CD1c-positive myeloid dendritic cell (primary cell): ENCODE measurements at regions not wholly inside any gene's neighbourhood (a gene's known extent, or its start where the extent isn't known, plus 50 kb on each side); places are given as distances from the start of the nearest gene placed in this dataset.

Source experiments
- DNase-seq: peaks from one replicate; pipeline ENCODE4 v3.0.0-alpha.2; 2016; ENCODE audit errors: extremely low spot score

DNA sequence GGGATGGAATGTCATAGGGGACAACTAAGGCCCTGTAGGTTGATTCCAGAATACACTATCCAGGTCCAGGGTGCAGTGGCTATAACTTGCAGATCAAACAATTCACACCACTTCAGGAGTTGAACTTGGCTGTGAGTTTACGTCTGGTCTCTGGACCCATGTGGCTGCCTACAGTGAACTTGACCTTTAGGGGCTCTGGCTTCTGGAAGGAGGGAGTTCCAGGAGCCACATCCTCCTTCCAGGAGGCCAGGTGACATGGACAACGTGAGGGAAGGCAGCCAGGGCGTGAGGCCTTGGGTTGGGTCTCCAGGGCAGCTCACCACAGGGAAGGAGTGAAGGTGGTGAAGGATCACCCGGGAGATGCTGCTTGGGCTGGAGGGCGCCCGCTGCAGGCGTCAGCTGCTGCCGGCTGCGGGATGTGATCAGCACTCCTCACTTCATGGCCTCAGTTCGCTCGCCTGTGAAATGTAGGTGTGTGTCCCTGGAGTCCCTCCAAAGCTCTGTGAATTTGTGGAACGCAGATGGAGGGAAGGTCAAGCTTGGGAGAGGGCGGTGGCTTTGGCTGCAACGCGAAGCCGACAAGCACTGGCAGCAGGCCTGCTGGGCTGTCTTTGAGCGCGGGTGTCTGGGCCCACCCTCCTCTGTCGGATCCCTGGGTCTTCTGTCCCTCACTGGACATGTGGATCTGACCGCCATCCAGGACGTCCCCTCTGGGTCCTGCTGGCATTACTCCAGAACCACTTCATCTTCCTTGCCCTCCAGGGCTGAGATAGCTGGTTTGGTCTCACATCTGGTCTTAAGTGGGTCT lies 146.5 kb downstream of the GLI2 start:
- no peak for DNase-seq

DNA sequence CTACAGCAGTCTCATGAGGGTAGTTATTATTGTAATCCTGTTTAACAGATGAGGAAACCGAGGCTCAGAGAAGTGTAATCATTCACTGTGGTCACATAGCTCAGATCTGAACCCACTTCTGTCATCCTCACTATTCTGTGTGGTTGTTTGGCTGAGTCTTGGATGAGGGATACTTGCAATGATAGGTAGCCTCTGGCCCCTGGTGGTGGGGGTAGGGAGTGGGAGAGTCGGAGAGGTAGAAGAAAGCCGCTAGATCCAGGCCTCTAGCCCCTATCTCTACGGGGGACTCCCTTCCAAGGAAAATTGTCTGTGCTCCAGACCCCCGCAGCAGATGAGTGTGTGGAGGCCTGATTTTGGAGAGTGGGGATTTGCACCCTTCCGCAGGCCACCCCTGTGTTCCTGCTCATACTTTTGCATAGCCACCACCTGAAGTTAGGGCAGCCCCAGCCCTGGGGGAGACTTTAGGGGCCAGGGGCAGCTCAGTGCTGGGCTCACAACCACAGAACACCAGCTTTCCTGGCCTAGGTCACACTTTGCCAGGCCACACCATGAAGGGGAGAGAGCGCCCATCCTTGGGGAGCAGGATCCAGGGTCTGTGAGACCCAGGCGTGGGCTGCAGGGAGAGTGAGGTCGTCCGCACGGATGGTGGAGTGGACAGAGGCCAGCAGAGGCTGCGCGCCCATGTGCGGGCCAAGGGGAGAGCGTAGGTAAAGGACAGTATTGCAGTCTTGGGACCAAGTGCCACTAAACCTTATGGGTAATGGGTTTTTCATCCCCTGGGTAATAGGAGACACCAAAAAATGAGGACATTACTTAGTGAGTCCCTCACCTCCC lies 148.2 kb downstream of the GLI2 start:
- no peak for DNase-seq

DNA sequence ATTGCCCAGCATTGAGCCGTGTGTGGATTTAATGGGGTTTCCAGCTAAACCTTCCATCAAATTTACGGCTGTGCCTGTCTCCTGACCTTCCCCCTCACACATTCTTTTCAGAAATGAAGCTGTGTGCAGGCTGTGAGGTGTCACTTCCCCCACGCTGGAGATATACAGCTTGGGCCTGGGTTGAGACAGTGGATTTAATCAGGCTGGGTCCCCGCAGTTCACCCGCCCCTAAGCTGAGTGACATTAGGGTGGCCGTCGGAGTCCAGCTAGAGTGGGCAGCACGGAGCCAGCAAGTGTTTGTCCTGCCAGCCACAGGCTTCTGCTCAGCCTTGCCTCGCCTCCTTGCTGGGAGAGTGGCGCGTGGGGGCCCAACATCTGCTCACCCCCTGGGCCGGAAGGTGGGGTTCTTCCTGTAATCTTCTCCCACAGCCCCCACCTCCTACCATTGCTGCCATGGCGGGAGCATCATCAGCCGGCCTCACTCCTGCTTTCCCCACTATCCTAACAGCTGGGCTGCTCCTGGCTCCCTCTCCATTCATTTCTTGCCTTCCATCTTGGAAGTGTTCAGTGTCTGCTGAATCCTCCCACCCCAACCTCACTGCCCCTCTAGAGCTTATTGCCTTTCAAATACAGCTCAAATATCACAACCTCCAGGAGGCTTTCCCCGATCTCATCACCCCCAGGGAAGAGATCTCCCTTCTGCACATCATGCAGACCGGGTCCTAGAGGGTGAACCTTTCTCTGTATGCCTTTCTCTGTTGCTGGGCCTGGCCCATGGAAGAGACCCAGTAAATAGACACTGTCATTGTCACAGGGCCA lies 149.0 kb downstream of the GLI2 start:
- DNase-seq = no peak

DNA sequence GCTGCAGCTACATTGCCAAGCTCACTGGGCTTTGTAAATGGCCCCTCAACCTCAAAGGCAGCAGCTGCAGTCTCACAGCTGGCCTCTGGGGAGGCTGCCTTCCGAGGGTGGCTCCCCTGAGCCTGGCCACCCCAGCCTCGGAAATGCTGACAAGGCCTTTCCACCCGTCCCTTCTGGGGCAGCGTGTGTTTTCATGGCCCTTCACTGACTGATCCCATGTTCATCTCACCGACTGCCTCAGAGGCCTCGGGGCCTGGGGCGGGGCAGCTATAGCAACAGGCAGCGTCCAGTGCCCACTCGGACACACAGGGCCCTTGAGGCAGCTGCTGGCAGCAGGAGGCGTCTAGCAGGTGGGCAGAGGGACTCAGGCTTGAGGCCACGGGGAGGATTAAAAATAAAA lies 149.7 kb downstream of the GLI2 start:
- no peak for DNase-seq

DNA sequence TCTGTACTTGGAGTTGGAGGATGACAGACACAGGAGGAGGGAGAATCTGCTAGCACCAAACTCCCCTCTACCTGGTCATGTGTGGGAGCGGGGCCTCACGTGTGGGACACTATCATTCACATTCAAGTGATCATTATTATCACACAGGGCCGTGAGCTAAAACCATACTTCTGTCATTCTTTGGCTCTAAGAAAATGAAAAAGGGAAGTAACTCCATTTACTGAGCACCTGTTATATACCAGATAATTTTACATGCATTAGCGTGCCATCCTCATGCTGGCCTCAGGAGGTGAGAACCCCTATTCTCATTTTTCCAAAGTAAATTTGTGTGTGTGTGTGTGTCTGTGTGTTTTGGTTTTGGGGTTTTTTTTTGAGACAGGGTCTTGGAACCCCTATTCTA lies 150.1 kb downstream of the GLI2 start:
- DNase-seq = no peak

DNA sequence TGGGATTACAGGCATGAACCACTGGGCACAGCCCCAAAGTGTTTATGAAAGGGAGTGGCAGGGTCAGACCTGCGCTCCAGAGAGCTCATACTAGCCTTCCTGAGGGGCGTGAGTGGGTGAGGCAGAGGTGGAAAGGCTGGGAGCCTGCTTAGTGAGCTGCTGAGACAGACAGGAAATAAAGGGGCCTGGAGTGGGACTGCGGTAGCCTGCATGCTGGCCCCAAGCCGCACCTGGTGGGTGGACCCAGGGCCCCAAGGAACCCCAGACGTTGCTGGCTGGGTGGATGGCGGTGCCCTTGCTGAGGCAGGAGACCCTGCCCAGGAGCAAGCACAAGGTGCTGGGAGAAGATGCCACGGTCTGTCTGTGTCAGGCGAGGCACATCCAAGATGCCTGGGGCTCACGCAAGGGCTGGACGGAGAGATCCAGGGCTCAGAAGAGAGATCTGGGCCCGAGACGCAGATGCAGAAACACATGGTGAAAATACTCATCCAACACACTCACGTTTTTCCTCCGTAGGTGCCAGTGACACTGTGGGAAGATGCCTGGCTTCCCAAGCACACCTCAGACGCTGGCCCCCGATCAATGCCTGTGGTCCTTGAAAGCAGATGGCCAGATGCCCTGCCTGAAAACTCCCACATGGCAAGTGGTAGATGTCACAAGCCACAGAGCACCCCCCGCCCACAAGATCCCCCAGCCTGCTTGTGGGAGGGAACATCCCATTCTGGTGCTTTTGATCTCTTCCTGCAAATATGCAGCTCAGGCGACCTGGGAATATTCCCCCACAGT lies 151.1 kb downstream of the GLI2 start:
- no peak for DNase-seq

DNA sequence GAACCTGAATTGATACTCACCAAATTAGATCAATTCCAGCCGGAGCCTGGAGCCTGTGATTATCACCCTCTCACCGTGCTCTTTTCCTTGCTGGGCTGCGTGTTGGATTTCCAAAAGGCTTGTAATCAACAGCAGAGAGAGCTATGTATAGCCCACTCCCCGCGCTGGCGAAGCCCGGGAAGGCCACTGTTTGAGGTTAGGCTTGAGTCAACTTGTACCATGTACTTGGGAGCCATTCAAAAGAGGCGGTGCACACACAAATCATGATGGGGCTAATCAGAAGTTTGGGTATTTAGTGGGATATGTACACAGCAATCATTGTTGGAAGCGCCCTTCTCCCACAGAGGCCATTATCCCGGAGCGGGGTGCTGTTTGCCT lies 151.6 kb downstream of the GLI2 start:
- DNase-seq = no peak

DNA sequence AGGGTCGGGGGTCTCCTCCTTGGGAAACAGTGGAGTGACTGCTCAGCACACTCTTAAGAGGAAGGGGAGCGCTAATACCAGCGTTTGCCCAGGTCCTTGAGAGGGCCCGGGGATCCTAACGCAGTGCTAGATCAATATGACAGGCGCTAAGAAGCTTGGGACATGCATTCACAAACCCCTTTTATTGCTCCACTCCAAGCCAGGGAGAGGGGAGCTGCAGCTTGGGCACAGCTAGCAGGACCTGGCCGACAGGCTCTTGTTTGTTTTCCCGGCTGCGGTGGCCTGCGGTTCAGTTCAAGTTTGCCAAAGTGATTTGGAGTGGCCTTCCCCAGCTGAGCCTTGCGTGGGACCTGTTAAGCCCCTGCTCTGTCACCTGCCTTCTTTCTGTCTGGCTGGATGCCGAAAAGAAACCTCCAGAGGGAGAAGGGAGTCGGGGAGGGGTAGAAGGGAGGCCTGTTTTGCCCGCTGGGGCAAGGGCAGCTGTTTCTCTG lies 152.1 kb downstream of the GLI2 start:
- DNase-seq = no peak

DNA sequence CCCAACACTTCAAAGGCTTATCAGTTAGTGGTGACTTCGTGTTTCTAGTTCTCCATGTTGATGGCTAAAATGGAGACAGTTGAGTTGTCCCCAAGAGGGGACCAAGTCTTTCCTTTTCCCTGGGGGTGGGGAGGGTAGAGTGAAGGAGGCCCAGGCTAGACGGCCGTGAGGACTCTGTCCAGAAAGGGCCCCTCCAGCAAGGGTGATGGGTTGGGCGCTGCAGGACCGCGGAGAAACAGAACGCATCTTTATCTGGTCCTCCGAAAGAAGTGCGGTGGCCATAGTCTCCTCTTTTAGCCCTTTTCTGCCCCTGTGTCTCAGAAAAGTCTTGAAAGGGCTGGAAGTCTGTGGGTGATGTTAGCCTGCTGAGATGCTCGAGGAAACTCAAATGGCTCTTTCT lies 153.2 kb downstream of the GLI2 start:
- no peak for DNase-seq

DNA sequence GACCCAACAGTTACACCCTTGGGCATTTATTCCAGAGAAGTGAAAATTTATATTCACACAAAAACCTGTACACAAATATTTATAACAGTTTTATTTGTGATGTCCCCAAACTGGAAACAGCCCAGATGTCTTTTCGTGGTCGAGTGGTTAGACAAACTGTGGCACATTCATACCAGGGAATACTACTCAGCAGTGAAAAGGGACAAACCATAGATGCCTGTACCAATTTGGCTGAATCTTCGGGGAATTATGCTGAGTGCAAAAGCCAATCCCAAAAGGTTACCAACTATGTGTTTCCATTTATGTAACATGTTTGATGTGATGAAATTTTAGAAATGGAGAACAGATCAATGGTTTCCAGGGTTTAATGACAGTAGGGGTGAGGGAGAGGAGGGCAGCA lies 154.3 kb downstream of the GLI2 start:
- no peak for DNase-seq

DNA sequence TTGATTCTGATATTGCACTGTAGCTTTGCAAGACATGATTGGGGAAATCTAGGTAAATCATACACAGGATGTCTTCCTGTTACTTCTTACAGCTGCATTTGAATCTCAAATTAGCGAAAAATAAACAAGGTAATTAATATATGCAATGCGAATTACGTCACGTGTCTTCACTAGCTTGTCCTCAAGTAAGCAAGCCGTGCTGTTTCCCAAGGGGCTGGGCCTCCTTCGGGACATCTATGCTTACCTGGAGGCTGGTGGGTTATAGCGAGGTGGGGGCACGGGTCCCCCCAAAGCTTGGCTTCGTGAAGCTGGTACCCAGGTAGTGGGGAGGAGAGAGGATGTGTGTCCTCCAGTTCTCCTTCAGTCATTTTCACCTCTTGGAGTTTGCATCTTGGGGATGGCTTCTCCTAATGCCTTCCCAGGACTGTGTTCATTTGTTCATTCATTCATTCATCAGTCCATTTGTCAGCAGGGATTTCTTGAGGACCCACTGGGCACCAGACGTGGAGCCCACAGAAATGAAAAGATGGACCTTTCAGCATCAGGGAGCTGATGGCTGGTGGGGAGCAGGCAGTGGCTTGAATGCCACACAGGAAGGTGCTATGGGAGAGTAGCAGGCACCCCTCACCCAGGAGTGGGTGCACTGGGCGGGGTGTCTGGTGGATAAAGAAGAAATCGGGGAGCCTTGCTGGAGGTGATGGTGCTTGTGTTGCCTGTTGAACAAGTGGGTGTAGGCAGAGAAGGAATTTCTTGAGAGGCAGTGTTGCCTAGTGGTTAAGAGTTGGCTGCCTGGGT lies 155.1 kb downstream of the GLI2 start:
- DNase-seq = no peak

DNA sequence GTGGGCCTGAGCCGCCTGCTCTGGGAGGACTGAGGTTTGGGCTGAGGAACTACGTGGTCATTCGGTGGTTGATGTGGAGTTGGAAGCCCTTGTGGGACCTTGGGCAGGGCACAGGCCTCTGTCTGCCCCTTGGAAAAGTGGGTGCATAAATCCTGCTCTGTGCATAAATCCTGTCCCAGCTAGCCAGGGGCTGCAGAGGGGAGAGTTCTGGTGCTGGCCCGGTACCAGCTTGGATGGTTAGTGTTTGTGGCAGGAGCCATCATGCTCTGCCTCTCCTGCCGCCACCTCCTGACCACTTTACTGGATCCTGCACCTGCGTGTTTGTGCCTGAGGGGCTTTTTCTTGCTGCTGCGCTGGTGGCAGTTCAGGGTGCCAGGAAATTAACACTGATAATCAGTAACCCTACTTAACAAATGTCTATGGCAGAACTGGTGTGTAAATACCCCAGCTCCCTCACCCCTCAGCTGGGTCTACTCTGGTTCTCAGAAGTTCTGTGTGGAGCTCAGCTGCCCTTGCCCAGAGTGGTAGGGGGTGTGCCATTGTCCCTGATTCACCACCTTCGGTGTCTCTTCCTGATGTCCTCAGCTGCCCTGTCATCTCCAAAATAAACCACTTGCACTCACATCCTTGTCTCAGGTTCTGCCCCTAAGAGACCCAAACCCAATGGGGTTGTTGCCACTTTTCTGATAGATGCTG lies 156.8 kb downstream of the GLI2 start:
- DNase-seq = no peak

DNA sequence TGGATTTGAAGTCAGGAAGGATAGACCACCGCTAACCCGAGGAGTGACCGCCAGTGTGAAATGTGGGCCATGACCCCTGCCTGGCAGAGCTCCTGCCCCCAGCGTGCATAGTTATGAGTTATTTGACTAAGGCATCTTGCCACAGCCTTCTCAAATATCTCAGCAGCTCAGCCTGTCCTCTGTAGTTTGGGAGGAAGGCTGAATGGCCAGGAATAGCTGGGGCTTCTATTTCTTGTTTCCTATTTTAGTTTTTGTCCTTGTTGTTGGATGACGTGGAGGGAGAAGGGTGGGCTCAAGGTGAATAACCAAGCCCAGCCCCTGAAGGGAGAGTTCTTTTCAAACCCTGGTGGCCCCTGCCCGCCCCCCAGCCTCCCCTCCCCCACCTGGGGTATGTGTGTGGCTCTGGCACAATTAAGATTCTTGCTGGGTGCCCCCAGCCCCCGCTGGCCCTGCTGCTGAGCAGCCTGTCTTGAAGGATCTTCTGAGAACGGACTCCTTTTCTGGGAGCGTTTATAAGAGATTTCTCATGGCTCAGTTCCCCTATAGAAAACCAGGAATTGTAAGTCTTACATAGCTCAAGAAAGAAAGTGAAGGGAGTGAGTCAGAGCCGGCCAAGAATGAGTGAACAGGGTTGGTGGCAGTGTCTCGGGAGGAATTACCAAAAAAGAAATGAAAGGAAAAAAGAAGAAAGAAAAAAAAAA lies 157.4 kb downstream of the GLI2 start:
- no peak for DNase-seq

DNA sequence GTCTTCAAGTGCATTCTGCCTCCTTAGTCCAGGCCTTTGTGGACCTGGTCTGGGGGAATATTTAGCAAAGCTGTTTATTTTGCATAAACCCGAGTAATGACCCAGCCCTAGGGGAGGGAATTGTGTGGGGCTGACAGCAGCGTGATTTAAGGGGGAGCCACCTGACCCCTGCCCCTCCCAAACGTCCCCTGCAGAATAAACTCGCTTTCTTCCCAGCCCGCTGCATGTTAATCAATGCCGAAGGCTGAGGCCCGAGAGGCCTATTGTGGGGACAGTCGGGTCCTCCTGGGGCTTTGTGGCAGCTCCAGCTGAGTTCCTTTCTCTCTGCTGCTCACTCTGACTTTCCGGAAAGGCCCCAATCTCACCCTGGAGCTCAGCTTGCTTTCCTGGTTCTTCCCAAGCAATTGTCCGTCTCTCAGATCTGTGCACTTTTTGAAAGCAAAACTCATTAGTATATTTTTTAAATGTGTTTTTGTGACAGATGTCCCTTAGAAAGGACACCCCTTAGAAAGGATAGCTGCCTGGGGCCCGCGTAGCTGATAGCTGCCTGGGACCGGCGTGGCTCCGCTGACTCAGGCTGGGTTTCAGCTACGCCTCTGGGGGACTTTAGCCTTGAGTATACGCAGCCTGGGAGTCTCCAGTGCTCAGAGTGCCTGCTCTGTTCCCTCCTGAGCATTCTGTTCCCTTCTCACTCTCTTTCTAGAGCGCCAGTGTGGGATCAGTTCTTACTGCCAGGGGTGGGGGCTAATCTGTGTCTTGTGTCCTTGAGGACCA lies 158.3 kb downstream of the GLI2 start:
- no peak for DNase-seq

DNA sequence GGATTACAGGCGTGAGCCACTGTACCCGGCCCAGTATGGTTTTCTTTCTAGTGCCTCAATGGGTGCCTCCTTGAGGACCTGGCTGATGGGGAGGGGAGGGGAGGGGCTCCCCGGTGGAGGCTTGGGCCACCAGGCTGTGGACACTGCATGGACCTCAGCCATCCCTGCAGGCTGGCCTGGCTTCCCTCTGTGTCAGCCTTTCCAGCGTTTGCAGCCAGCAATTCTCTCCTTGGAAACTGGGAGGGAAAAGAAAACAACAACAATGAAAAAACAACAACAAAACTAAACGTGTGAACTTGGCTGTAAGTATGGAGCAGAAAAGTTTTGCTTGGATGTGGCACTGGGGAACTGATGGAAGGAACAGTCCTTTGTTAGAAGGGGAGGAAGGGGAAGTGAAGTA lies 159.3 kb downstream of the GLI2 start:
- DNase-seq = no peak

DNA sequence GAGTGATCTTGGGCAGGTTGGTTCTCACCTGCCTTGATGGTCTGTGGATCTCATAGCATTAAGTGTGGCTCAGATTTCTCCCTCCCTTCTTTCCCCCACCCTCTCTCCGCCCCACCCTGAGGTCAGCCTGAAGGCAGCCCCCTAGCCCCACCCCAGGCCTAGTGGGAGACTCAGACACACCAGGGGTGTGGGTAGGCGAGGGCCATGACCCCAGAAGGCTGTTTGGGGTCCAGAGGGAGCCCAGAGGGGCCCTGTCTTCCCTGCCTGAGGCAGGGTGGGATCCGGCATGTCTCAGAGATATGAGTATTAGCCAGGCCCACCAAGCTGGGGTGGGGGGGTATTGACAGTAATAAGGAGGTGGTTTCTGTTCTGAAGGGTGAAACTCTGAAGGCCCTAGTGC lies 160.5 kb downstream of the GLI2 start:
- no peak for DNase-seq

DNA sequence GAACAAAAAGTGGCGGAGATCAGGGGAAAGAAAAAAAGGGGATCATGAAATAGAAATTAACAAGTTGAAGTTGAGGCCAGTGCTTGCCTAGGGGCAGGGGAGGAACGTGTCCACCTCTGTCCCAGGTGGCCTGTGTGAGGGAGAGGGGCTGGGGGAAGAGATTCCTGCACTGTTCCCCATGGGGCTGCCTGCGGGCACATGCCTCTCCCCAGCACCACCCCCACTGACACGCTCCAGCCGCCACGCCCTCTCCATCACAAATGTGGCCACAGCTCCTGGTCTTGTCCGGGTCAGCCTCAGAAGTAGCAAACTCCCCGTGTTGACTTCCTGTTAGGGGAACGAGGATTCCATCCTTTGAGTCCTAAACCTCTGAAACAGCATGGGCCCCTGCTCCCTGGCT lies 161.2 kb downstream of the GLI2 start:
- no peak for DNase-seq

DNA sequence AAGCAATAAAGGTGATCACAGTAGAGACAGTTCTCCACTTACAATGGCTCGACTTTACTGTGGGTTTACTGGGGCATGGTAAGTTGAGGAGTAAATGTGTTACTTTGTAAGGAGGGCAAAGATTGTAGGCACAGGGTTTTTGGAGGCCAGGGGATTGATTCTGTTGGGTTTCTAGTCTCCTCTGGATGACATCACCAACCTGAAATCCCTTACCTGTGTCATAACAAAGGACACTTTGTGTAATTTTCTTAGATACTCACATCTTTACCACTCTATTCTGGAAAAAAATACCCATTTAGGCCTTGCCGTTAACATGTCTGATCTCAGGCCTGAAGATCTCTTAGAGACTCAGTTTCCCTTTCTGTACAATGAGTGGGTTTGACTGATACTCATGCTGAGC lies 161.7 kb downstream of the GLI2 start:
- DNase-seq = no peak

DNA sequence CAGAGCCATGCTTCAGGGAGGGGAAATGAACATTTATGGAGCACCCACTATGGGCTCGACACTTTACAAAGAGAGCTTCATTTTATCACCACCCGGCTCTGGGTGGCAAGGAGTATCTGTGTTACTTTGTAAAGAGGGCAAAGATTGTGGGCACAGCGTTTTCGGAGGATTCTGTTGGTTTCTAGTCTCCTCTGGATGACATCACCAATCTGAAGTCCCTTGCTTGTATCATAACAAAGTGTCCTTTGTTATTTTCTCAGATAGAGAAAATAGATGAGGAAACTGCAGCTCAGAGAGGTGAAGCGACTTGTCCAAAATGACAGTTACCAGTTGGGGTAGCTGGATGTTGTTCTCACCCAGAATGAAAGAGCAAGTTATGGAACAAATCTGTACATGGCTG lies 162.8 kb downstream of the GLI2 start:
- DNase-seq = no peak
